Astrocyte of the cerebellum (primary cell): ENCODE measurements at regions not wholly inside any gene's neighbourhood (a gene's known extent, or its start where the extent isn't known, plus 50 kb on each side); places are given as distances from the start of the nearest gene placed in this dataset.
"Not testable (repeated sequence)": the region's sequence is repeated elsewhere in the genome, so short reads cannot be mapped to it uniquely, and the experiment has no call there.

Experiments used
- DNase-seq: peaks from one replicate; pipeline ENCODE4 v3.0.0-alpha.2; 2011; ENCODE audit warnings: low read depth
- H3K4me3 ChIP-seq: 2 replicates; pipeline ENCODE4 v1.5.1; 2011; ENCODE audit warnings: mild to moderate bottlenecking, low read depth, low read length, moderate library complexity
- in situ Hi-C: cut with HindIII; loops from 2 replicates; pipeline ENCODE4 v1.10.0; 2017; ENCODE audit warnings: low sequenced_read_pairs
- TF ChIP-seq, protein P1 (sequence below): IDR thresholded peaks from 2 replicates; pipeline ENCODE4 v1.5.1; 2012; ENCODE audit warnings: low read length, low read depth, moderate library complexity, mild to moderate bottlenecking; ENCODE audit errors: missing control alignments

DNA sequence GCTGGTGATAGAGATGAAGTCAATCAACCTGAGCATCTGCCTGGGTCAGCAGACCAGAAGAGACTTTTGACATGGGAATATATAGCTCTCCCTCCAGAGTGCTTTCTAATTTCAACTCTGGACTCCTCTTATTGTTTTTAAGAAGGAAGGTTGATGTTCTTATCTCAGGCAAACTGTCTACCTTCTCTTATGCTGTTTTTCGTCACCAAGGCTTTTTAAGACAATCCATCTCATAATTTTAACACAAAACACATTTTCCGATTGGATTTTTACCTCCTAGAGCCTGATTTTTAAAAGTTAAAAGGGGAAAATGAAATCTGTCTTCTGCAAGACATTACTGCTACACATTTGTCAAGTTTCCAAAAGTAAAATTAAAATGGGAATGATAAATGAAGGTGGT, 368.7 kb upstream of the MIS18BP1 start:
- H3K4me3 ChIP-seq: no peak overlapping the region
- in situ Hi-C loops: no loop called here
- TF ChIP-seq, protein P1, sequence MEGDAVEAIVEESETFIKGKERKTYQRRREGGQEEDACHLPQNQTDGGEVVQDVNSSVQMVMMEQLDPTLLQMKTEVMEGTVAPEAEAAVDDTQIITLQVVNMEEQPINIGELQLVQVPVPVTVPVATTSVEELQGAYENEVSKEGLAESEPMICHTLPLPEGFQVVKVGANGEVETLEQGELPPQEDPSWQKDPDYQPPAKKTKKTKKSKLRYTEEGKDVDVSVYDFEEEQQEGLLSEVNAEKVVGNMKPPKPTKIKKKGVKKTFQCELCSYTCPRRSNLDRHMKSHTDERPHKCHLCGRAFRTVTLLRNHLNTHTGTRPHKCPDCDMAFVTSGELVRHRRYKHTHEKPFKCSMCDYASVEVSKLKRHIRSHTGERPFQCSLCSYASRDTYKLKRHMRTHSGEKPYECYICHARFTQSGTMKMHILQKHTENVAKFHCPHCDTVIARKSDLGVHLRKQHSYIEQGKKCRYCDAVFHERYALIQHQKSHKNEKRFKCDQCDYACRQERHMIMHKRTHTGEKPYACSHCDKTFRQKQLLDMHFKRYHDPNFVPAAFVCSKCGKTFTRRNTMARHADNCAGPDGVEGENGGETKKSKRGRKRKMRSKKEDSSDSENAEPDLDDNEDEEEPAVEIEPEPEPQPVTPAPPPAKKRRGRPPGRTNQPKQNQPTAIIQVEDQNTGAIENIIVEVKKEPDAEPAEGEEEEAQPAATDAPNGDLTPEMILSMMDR: no peak
- DNase-seq: no peak

DNA sequence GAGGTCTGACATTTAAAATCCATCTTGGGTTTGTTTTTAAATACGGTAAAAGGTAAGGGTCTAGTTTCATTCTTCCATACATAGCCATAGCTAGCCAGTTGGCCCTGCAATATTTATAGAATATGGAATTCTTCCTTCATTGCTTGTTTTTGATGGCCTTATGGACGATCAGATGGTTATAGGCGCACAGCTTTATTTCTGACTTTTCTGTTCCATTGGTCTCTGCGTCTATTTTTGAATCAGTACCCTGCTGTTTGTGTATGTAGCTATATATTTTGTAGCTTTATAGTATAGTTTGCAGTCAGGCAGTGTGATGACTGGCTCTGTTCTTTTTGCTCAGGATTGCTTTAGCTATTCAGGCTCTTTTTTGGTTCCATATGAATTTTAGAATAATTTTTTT, 366.8 kb upstream of the MIS18BP1 start:
- H3K4me3 ChIP-seq: no peak overlapping the region
- TF ChIP-seq, protein P1: no peak
- in situ Hi-C loops: no loop called here

DNA sequence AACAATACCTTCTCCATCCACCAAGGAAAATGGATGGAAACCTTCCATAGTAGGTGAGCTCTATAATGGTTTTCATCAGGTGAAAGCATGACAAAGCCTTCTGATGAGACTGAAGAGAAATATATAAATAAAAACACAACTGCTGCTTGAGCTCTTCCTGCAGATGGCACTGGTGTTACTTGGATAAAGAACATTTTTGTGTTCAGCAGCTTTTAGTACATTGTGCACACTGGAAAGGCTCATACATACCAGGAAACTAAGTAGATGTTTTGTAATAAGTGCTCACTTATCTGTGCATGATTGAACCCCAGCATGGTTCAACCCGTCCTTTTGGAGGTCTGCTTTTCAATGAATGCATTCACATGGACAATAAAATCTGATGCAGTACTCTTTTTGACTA, 357.3 kb upstream of the MIS18BP1 start:
- no peak for DNase-seq
- H3K4me3 ChIP-seq: no peak overlapping the region
- in situ Hi-C loops: no loop called here
- TF ChIP-seq, protein P1: peak; percentile 18

More for the DNA sequence above, 366.8 kb upstream of the MIS18BP1 start:
- DNase-seq: no peak

DNA sequence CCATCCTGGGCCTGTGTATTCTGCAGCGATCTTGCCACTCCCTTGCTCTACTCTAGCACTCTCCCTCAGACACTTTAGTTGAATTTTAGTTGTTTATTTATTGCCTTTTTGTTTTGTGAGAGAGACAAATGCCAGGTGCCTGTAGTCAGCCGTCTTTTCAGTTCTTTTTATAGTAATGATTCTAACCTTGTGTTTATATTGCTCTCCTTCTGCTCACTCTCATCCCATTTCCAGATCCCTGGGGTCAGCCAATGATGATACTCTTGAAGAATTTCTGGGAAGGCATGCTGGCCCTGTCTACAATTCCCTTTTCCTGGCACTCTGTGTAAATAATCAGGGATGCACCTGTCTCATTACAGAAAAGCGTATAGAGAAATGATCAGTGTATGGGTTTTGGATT, 334.1 kb upstream of the MIS18BP1 start:
- TF ChIP-seq, protein P1: no peak
- in situ Hi-C loops: no loop called here
- H3K4me3 ChIP-seq: no peak overlapping the region
- no peak for DNase-seq

DNA sequence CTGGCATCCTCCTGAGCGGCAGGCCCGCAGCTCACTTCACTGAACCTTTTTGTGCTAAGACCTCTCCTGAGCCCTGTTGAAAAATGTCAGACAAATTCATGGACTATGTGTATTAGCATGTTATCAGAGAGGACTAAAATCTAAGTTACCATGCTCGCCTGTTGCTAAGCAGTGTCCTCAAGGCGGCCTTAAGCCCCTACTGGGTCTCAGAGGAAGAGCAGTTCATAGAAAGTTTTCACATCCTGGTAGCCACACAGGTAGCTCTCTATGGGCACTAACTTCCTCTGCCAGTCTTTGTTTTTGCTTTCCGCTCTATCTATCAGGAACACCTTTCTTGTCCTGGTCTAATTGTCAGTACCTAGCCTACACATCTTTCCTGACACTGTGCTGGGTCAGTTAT, 306.6 kb upstream of the MIS18BP1 start:
- TF ChIP-seq, protein P1: no peak
- DNase-seq: no peak
- in situ Hi-C loops: no loop called here
- no peak overlapping the region for H3K4me3 ChIP-seq

DNA sequence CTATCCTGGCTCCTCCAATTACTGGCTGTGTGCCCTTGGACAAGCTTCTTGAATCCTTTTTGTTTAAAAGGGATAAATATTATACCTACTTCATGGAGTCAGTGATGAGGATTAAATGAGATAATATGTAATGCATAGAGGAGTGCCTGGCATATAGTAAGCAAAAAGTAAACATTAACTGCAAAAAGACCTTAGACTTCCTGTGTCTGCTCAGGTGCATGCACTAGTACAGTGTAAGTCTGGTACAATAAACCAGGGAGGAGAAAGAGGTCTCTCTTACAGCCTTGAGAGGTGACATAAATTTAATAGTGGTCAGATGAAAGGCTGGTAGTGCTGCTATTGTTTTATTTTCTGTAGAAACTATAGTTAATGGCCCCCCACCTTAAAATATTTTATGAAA, 305.2 kb upstream of the MIS18BP1 start:
- H3K4me3 ChIP-seq: no peak overlapping the region
- in situ Hi-C loops: no loop called here
- TF ChIP-seq, protein P1: no peak
- no peak for DNase-seq

DNA sequence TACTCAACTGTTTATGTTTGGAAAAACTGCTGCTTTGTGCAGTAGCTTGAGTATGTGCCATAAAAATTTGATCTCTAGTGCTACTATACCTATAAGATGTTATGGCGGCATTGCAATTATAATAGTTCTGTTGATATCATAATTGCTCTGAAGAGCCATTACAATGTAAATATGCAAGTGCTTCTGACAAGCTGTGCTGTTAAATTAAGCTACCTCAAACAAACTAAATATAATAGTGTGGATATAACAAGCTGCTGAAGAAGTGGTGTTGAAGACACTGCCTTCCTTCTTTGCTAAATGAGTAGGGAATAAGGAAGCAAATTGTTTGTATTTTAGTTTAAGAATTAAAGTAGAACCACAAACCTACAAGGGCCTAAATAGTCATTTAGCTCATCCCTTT, 301.0 kb upstream of the MIS18BP1 start:
- in situ Hi-C loops: no loop called here
- no peak for DNase-seq
- H3K4me3 ChIP-seq: no peak overlapping the region
- TF ChIP-seq, protein P1: no peak

DNA sequence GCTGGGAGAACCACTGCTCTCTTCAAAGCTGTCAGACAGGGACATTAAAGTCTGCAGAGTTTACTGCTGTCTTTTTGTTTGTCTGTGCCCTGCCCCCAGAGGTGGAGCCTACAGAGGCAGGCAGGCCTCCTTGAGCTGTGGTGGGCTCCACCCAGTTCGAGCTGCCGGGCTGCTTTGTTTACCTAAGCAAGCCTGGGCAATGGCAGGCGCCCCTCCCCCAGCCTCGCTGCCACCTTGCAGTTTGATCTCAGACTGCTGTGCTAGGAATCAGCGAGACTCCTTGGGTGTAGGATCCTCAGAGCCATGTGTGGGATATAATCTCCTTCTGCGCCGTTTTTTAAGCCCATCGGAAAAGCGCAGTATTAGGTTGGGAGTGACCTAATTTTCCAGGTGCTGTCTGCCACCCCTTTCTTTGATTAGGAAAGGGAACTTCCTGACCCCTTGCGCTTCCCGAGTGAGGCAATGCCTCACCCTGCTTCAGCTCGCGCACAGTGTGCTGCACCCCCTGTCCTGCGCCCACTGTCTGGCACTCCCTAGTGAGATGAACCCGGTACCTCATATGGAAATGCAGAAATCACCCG, 298.3 kb upstream of the MIS18BP1 start:
- H3K4me3 ChIP-seq, DNase-seq, in situ Hi-C loops: not testable (repeated sequence)
